GM19240 (cell line): ENCODE measurements at regions not wholly inside any gene's neighbourhood (a gene's known extent, or its start where the extent isn't known, plus 50 kb on each side); places are given as distances from the start of the nearest gene placed in this dataset.
"Not testable (repeated sequence)": the region's sequence is repeated elsewhere in the genome, so short reads cannot be mapped to it uniquely, and the experiment has no call there.

Experiments used
- DNase-seq: peaks from one replicate; pipeline ENCODE4 v3.0.0; 2011; ENCODE audit warnings: low spot score; ENCODE audit not compliant: insufficient read length

- no peak for DNase-seq
Observed at GRCh38 chr6:137545073-137545472, 50.9 kb upstream of the OLIG3 start.

- DNase-seq: no peak
Observed at GRCh38 chr6:137547186-137547585, 53.0 kb upstream of the OLIG3 start.

DNA sequence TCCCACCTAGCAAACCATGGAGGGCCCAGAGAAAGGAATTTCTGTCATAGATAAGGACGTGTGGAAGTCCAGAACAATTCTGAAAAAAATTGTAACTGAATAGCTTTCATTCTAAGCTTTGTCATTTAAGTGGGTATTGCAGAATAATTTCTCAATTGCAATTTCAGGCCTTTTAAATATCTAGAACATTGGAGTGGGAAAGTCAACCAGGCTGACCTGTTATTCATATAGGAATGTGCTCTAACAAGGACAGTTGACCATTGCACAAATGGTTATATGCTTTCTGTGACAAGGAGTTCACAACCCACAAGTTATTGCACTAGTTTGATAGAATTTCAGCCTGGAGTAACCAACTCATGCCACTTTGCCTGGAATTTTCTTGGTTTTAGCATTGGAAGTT is 53.4 kb upstream of the OLIG3 start:
- no peak for DNase-seq

- no peak for DNase-seq
Observed at GRCh38 chr6:137549106-137549505, 54.9 kb upstream of the OLIG3 start.

DNA sequence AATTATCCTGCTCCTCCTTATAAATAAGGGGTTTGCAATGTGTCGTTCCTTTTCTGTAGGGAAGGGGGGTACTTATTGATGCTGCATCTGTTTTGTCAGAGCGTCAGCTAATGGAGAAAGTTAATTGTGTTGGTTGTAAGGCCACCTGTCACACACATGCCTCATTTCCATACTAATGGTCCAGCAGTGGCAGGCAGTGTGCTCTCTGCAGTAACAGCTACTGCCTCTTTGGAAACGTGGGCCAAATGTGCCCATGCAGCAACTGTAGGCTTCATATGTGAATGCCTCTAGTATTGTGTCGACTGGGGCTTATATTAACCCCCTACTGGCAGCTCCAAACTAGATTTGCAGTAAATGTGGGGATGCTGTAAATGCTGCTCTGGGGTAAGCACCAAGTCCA is 56.3 kb upstream of the OLIG3 start:
- DNase-seq: no peak

DNA sequence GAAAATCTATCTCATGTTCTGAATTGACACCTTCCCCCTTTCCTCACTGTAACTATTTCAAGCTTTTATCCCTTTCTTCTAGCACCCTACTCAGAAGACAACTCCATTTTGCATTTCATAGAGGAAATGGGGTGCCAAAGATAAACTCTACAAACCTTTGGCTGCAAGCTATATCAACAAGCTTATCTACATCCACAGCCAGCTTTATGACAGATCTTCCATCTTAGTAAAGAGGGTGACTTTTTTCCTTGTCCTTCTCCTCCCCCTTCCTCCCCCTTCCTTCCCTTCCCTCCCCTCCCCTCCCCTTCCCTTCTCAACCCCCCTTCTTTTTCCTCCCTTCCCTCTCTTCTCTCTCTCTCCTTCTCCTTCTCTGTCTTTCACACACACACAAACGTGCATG is 58.0 kb upstream of the OLIG3 start:
- DNase-seq: no peak

DNA sequence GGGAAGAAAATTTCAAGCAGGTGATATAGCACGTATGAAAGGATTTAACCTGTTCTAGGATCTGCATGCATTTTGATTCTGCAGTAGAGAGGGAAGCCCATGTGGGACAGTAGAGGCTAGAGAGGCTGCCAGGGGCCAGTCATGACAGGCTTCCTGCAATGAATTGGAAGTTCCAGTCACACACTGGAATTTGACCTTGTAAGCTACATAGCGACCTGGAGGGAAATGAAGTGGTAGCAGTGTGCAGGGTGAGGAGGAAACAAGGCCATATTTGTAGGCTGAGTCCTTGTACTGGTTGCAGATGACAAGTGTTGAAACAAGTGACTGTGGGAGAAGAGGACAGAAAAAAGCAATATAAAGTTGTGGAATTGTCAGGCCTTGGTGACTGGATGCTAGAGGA is 58.6 kb upstream of the OLIG3 start:
- DNase-seq: no peak

DNA sequence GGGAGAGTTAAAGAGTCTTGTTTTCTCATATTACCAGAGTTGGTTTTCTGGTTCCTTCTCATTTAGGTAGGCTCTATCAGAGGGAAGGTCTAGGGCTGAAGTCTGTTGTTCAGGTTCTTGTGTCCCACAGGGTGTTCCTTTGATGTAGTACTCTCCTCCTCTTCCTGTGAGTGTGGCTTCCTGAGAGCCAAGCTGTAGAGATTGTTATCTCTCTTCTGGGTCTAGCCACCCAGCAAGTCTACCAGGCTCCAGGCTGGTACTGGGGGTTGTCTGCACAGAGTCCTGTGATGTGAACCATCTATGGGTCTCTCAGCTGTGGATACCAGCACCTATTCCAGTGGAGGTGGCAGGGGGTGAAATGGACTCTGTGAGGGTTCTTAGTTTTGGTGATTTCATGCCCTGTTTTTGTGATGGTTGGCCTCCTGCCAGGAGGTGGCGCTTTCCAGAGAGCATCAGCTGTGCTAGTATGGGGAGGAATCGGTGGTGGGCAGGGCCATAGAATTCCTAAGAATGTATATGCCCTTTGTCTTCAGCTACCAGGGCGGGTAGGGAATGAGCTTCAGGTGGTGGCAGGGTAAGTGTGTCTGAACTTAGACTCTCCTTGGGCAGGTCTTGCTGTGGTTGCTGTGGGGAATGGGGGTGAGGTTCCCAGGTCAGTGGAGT is 65.5 kb upstream of the OLIG3 start:
- DNase-seq: not testable (repeated sequence)

GRCh38 chr6:137560184-137560563 is 66.0 kb upstream of the OLIG3 start:
- no peak for DNase-seq

DNA sequence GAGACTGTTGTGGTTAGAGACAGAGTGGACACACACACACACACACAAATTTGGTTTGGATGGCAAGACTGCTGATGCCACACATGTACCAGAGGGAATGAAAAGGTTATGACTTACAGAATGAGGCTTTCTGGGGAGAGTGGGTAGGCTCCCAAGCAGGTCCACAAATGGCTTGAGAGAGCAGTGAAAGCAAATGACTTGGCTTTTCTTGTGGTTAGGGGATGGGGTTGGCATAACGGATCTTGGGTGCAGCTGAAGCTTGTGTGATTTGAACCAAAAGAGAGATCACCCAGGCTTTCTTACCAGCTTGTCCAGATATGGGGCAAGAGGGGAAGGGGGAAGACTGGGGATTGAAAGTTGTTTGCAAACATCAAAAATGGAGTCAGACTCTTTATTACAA is 73.9 kb upstream of the OLIG3 start:
- DNase-seq: no peak

- no peak for DNase-seq
Observed at GRCh38 chr6:137570393-137570792, 76.2 kb upstream of the OLIG3 start.

GRCh38 chr6:137571854-137572253 is 77.7 kb upstream of the OLIG3 start:
- DNase-seq: peak; percentile 17

- DNase-seq: no peak
Observed at GRCh38 chr6:137573739-137574138, 79.5 kb upstream of the OLIG3 start.

- no peak for DNase-seq
Observed at GRCh38 chr6:137579612-137580011, 85.4 kb upstream of the OLIG3 start.

GRCh38 chr6:137581019-137581707 is 87.0 kb upstream of the OLIG3 start:
- DNase-seq: no peak

GRCh38 chr6:137583519-137583918 is 89.3 kb upstream of the OLIG3 start:
- not testable (repeated sequence) for DNase-seq

GRCh38 chr6:137588472-137588871 is 94.3 kb upstream of the OLIG3 start:
- no peak for DNase-seq

DNA sequence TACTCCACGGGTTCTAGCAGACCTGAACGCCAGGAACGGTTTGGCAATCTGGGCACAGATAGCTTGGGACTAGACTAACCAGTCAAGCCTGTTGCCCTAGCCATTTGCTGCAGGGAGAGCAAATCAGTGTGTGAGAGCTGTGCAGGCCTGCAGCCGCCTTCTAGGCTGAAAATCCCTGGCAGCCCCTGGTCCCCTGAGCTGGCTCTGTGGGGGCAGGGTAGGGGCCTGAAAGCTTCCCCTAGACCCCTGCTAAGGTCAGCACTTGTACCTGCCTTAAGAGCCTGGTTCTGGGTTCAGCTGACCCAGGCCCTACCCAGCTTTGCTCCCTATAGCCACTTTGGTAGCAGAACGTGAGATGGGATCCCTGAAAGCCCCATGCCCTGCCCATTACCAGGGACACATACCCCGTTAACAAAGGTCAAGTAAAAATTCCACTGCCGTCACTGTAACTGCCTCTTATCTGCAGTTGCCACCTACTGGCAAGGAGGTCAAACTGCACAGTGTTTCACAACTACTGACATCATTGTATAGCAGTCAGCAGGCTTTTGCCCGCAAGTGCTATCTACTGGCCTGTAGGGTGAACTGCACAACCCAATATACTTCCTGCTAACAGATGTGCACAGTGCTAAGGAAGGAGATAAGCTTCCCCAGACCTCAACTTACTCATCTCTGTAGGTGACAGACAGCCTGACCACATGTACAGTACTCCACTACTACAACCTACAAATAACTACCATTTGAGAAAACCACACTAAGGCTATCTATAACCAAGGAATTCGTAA is 95.1 kb upstream of the OLIG3 start:
- peak; percentile 9 for DNase-seq

GRCh38 chr6:137590684-137591083 is 96.5 kb upstream of the OLIG3 start:
- DNase-seq: no peak

GRCh38 chr6:137601471-137601870 is 107.3 kb upstream of the OLIG3 start:
- DNase-seq: no peak

DNA sequence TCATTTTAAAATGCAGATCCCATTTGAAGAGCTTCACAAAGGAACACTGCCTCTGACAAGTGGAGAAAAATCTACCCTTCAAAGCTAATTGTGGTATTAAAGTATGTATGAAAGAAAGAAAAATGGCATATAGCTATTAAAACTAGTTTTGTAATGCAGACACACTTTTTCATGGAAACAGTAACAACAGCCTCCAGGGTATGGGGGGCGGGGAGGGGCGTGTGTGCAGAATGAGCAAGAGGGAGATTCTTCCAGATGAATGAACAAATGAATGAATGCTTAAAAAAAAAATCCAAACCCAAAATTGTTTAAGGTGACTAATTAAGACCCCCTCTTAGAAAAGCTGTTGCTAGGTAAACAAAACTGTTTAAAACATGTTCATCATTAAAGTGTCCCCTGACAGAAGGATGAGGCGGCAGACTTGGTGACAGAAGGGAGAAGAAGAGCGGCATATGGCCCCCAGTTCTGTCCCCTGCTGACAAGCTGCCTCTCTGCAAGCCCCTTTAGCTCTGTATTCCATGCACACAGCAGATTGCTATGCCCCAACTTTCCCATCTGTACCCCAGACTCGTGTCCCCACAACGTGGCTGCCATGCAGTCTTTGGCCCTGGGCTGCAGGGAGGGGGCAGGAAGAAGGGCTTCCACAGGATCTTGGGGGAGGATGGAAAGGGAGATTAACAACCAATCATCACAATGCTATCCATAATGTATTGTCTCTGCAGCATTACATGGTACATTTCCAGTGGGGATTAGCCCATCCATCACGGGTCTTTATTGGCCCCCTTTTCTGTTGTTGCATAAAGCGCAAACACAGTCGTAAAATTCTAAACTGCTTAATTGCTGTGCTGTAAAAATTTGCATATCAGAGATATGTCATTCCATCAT is 108.4 kb upstream of the OLIG3 start:
- DNase-seq: no peak

DNA sequence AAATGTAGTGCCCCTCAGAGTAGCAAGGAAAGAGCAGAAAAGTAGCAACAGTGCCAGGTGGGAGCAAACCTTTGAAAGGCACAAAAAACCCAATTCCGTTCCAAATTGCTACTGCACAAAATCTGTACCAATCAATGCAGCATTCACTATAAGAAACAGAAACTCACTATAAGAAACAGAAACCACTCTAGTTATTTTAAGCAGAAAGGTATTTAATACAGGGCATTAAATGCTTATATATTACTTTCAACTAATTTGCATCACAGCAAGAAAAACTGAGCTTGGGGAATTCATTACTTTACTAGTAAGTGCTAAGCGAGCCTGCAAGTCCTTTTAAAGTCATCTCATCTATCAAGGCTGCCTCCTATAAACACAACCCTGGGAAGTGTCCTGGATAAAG is 116.5 kb upstream of the OLIG3 start:
- DNase-seq: no peak
